ENCODE measurements at regions not wholly inside any gene's neighbourhood (a gene's known extent, or its start where the extent isn't known, plus 50 kb on each side); places are given as distances from the start of the nearest gene placed in this dataset.

- Histone ChIP-seq H3K9me3 (no peaks in the 10 kb centered on the region), H3K27me3 (no peaks in the 10 kb centered on the region), H3K4me1 (no peaks in the 10 kb centered on the region), H3K36me3 (no peaks in the 10 kb centered on the region), H3K4me3 (ENCODE audit: low read depth, low read length) (no peak overlapping the region)
- DNase-seq = no peak
- TF ChIP-seq, protein P1, sequence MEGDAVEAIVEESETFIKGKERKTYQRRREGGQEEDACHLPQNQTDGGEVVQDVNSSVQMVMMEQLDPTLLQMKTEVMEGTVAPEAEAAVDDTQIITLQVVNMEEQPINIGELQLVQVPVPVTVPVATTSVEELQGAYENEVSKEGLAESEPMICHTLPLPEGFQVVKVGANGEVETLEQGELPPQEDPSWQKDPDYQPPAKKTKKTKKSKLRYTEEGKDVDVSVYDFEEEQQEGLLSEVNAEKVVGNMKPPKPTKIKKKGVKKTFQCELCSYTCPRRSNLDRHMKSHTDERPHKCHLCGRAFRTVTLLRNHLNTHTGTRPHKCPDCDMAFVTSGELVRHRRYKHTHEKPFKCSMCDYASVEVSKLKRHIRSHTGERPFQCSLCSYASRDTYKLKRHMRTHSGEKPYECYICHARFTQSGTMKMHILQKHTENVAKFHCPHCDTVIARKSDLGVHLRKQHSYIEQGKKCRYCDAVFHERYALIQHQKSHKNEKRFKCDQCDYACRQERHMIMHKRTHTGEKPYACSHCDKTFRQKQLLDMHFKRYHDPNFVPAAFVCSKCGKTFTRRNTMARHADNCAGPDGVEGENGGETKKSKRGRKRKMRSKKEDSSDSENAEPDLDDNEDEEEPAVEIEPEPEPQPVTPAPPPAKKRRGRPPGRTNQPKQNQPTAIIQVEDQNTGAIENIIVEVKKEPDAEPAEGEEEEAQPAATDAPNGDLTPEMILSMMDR (IDR thresholded peaks at IDR 0.05; ENCODE audit: low read depth, low read length) = no peak
Measured at GRCh38 chr3:36282766-36283165, 97.5 kb upstream of the STAC start.

GRCh38 chr3:36295296-36295695 lies 85.0 kb upstream of the STAC start:
- H3K4me1 ChIP-seq = no peaks in the 10 kb centered on the region
- no peaks in the 10 kb centered on the region for H3K27me3 ChIP-seq
- DNase-seq = no peak
- TF ChIP-seq, protein P1 (IDR thresholded peaks at IDR 0.05; ENCODE audit: low read depth, low read length) = no peak
- H3K4me3 ChIP-seq (ENCODE audit: low read depth, low read length) = no peak overlapping the region
- H3K36me3 ChIP-seq = no peaks in the 10 kb centered on the region
- H3K9me3 ChIP-seq = no peaks in the 10 kb centered on the region

GRCh38 chr3:36297195-36297594 lies 83.1 kb upstream of the STAC start:
- no peaks in the 10 kb centered on the region for H3K9me3 ChIP-seq
- H3K36me3 ChIP-seq = no peaks in the 10 kb centered on the region
- H3K4me1 ChIP-seq = no peaks in the 10 kb centered on the region; the same call in 1 of the 2 replicates
- no peak overlapping the region for H3K4me3 ChIP-seq (ENCODE audit: low read depth, low read length)
- DNase-seq = no peak
- no peaks in the 10 kb centered on the region for H3K27me3 ChIP-seq
- TF ChIP-seq, protein P1 (IDR thresholded peaks at IDR 0.05; ENCODE audit: low read depth, low read length) = no peak

GRCh38 chr3:36298188-36298587 lies 82.1 kb upstream of the STAC start:
- DNase-seq = no peak
- Histone ChIP-seq H3K4me1 (peaks cover 4% of the 10 kb centered on the region), H3K4me3 (ENCODE audit: low read depth, low read length) (no peak overlapping the region), H3K36me3 (no peaks in the 10 kb centered on the region), H3K27me3 (no peaks in the 10 kb centered on the region), H3K9me3 (no peaks in the 10 kb centered on the region)
- TF ChIP-seq, protein P1 (IDR thresholded peaks at IDR 0.05; ENCODE audit: low read depth, low read length) = no peak

- no peaks in the 10 kb centered on the region for H3K36me3 ChIP-seq
- TF ChIP-seq, protein P1 (IDR thresholded peaks at IDR 0.05; ENCODE audit: low read depth, low read length) = no peak
- peaks cover 4% of the 10 kb centered on the region for H3K4me1 ChIP-seq
- DNase-seq = peak; percentile 23
- no peaks in the 10 kb centered on the region for H3K27me3 ChIP-seq
- H3K9me3 ChIP-seq = no peaks in the 10 kb centered on the region
- H3K4me3 ChIP-seq (ENCODE audit: low read depth, low read length) = no peak overlapping the region
Measured at GRCh38 chr3:36302158-36302509, 78.2 kb upstream of the STAC start.

GRCh38 chr3:36302626-36303025 lies 77.7 kb upstream of the STAC start:
- H3K27me3 ChIP-seq = no peaks in the 10 kb centered on the region
- H3K9me3 ChIP-seq = no peaks in the 10 kb centered on the region

More at GRCh38 chr3:36302626-36303025, 77.7 kb upstream of the STAC start:
- TF ChIP-seq, protein P1 (IDR thresholded peaks at IDR 0.05; ENCODE audit: low read depth, low read length) = no peak
- no peak for DNase-seq
- Histone ChIP-seq H3K4me3 (ENCODE audit: low read depth, low read length) (no peak overlapping the region), H3K36me3 (no peaks in the 10 kb centered on the region), H3K4me1 (peaks cover 4% of the 10 kb centered on the region)
